ENCODE measurements at regions not wholly inside any gene's neighbourhood (a gene's known extent, or its start where the extent isn't known, plus 50 kb on each side); places are given as distances from the start of the nearest gene placed in this dataset.

DNA sequence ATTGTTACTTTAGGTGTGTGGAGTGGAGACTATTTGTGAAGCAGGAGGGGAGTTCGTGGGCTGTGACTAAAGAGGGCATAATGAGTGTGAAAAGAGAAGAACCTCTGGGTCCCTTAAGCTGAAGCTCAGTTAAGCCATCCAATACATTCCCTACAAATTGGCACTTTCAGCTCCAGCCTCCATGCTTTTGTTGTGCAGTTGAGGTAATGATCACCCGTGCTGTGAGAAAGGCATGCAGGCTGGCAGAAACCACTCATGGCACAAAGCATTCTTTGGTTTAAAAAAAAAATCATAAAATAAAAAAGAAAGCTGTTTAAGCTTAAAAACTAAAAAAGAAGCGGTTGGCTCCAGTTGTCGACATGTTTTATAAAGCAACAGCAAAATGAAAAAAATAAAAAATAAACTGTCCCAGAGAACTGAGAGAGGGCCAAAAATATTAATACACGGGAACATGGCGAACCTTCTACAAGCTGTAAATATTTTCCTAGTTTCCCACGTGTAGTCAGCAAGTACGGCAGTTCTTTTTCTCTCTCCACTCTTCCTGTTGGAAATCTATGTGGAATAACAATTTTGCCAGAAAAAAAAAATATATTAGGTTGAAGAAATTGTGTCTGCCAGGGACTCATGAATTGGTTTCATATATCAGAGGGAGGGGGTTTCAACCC, 82.2 kb downstream of the ANKRD60 start:
- H3K4me3 ChIP-seq (ENCODE audit: low read length) = no peak overlapping the region
- H3K9me3 ChIP-seq (replicated peaks; ENCODE audit: low read length) = no peaks in the 10 kb centered on the region
- no peaks in the 10 kb centered on the region for H3K4me1 ChIP-seq (ENCODE audit: control insufficient read depth, insufficient read depth, low read length)
- peaks cover 34% of the 10 kb centered on the region for H3K27me3 ChIP-seq (ENCODE audit: control insufficient read depth, insufficient read depth, low read length)
- no peaks in the 10 kb centered on the region for H3K36me3 ChIP-seq (ENCODE audit: insufficient read depth, low read length)
- no peak overlapping the region for H3K4me2 ChIP-seq (ENCODE audit: low read length)
- H3K9ac ChIP-seq (ENCODE audit: low read depth, low read length) = no peak overlapping the region

DNA sequence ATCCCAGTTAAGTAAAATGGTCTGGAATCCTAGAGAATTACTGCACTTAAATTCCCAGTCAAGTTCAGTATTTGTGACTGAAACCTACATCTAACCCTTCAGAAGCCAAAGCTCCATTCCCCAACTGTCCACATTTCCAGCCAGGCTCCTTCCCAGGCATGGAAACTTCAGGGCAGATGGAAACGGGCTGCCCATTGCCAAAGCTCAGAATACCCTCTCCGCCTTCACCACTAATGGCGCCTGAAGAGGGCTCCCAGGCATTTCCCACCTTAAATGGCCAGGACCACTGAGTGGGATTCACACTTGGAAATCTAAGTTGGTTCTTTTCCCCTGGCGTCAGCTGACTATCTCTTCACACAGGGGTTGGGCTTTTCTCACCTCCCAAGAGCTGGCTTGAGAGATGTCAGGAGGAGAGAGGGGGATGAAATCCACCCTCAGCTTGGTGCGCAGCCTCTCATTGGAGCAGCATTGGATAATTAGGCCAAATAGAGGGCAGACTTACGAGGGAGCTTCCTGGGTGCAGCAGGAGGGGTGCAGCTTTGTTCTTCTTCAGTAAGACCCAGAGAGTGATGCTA, 82.9 kb downstream of the ANKRD60 start:
- Histone ChIP-seq H3K36me3 (ENCODE audit: insufficient read depth, low read length) (no peaks in the 10 kb centered on the region), H3K9me3 (replicated peaks; ENCODE audit: low read length) (no peaks in the 10 kb centered on the region), H3K4me2 (ENCODE audit: low read length) (no peak overlapping the region), H3K4me1 (ENCODE audit: control insufficient read depth, insufficient read depth, low read length) (no peaks in the 10 kb centered on the region), H3K27me3 (ENCODE audit: control insufficient read depth, insufficient read depth, low read length) (peaks cover 34% of the 10 kb centered on the region), H3K9ac (ENCODE audit: low read depth, low read length) (no peak overlapping the region), H3K4me3 (ENCODE audit: low read length) (no peak overlapping the region)

GRCh38 chr20:58144096-58144495, 84.4 kb downstream of the ANKRD60 start:
- Histone ChIP-seq H3K4me3 (ENCODE audit: low read length) (no peak overlapping the region), H3K9me3 (replicated peaks; ENCODE audit: low read length) (no peaks in the 10 kb centered on the region), H3K36me3 (ENCODE audit: insufficient read depth, low read length) (no peaks in the 10 kb centered on the region), H3K4me1 (ENCODE audit: control insufficient read depth, insufficient read depth, low read length) (no peaks in the 10 kb centered on the region), H3K27me3 (ENCODE audit: control insufficient read depth, insufficient read depth, low read length) (peaks cover 34% of the 10 kb centered on the region), H3K9ac (ENCODE audit: low read depth, low read length) (no peak overlapping the region), H3K4me2 (ENCODE audit: low read length) (no peak overlapping the region)

- H3K27me3 ChIP-seq (ENCODE audit: control insufficient read depth, insufficient read depth, low read length) = peaks cover 40% of the 10 kb centered on the region
- H3K4me3 ChIP-seq (ENCODE audit: low read length) = no peak overlapping the region
- no peak overlapping the region for H3K9ac ChIP-seq (ENCODE audit: low read depth, low read length)
Observed at GRCh38 chr20:58143531-58143930, 84.9 kb downstream of the ANKRD60 start.

GRCh38 chr20:58142843-58143185, 85.6 kb downstream of the ANKRD60 start:
- H3K4me1 ChIP-seq (ENCODE audit: control insufficient read depth, insufficient read depth, low read length) = no peaks in the 10 kb centered on the region
- no peak overlapping the region for H3K9ac ChIP-seq (ENCODE audit: low read depth, low read length)
- no peaks in the 10 kb centered on the region for H3K9me3 ChIP-seq (replicated peaks; ENCODE audit: low read length)
- no peak overlapping the region for H3K4me3 ChIP-seq (ENCODE audit: low read length)
- peaks cover 41% of the 10 kb centered on the region for H3K27me3 ChIP-seq (ENCODE audit: control insufficient read depth, insufficient read depth, low read length)
- no peaks in the 10 kb centered on the region for H3K36me3 ChIP-seq (ENCODE audit: insufficient read depth, low read length)
- no peak overlapping the region for H3K4me2 ChIP-seq (ENCODE audit: low read length)

More at GRCh38 chr20:58143531-58143930, 84.9 kb downstream of the ANKRD60 start:
- no peak overlapping the region for H3K4me2 ChIP-seq (ENCODE audit: low read length)
- no peaks in the 10 kb centered on the region for H3K36me3 ChIP-seq (ENCODE audit: insufficient read depth, low read length)
- no peaks in the 10 kb centered on the region for H3K9me3 ChIP-seq (replicated peaks; ENCODE audit: low read length)
- no peaks in the 10 kb centered on the region for H3K4me1 ChIP-seq (ENCODE audit: control insufficient read depth, insufficient read depth, low read length)

DNA sequence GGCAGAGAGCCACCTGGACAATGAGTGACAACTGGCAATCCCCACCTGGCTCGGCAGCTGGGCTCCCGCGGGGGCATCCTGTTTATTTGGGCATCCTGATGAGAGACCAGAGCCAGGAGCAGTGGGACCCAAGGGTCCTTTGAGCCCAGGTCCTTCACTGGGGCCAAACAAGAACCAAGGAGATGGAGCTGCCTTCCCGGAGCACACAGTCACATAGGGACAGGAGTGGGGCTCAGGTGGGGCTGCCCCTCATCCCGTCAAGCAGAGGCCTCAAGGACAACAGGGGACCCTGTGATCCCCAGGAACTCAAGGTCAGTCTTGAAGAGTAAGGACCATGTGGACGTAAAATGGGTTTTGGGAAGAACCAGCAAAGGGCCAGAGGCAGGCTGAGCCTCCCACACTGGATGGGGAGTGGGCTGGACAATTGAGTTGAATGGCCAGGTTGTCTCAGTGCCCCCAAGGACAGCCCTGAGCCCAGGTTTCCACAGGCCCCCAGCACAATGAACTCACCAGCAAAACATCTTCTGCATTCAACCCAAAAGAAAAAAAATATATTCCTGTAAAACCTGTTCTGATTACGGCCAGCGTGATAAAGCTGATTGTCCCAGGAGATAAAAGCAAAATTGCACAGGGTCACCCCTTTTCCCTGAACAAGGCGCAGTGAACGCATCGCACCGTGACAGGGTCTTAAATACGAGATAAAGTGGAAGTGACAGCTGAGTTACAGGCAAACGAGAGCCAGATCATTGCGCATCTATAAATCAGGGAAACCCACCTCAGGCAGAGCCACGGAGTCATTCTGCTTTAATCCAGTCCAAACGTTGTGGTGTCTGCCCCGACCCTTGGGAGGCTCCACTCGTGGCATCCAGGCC, 86.2 kb downstream of the ANKRD60 start:
- H3K4me3 ChIP-seq (ENCODE audit: low read length) = no peak overlapping the region
- H3K4me1 ChIP-seq (ENCODE audit: control insufficient read depth, insufficient read depth, low read length) = no peaks in the 10 kb centered on the region
- H3K4me2 ChIP-seq (ENCODE audit: low read length) = no peak overlapping the region
- H3K9ac ChIP-seq (ENCODE audit: low read depth, low read length) = no peak overlapping the region
- no peaks in the 10 kb centered on the region for H3K36me3 ChIP-seq (ENCODE audit: insufficient read depth, low read length)
- H3K9me3 ChIP-seq (replicated peaks; ENCODE audit: low read length) = no peaks in the 10 kb centered on the region
- H3K27me3 ChIP-seq (ENCODE audit: control insufficient read depth, insufficient read depth, low read length) = peaks cover 43% of the 10 kb centered on the region

- H3K4me3 ChIP-seq (ENCODE audit: low read length) = no peak overlapping the region
- no peaks in the 10 kb centered on the region for H3K36me3 ChIP-seq (ENCODE audit: insufficient read depth, low read length)
- H3K4me1 ChIP-seq (ENCODE audit: control insufficient read depth, insufficient read depth, low read length) = no peaks in the 10 kb centered on the region
- no peaks in the 10 kb centered on the region for H3K9me3 ChIP-seq (replicated peaks; ENCODE audit: low read length)
- no peak overlapping the region for H3K9ac ChIP-seq (ENCODE audit: low read depth, low read length)
- no peak overlapping the region for H3K4me2 ChIP-seq (ENCODE audit: low read length)
- H3K27me3 ChIP-seq (ENCODE audit: control insufficient read depth, insufficient read depth, low read length) = peaks cover 48% of the 10 kb centered on the region
Observed at GRCh38 chr20:58141496-58141895, 87.0 kb downstream of the ANKRD60 start.

DNA sequence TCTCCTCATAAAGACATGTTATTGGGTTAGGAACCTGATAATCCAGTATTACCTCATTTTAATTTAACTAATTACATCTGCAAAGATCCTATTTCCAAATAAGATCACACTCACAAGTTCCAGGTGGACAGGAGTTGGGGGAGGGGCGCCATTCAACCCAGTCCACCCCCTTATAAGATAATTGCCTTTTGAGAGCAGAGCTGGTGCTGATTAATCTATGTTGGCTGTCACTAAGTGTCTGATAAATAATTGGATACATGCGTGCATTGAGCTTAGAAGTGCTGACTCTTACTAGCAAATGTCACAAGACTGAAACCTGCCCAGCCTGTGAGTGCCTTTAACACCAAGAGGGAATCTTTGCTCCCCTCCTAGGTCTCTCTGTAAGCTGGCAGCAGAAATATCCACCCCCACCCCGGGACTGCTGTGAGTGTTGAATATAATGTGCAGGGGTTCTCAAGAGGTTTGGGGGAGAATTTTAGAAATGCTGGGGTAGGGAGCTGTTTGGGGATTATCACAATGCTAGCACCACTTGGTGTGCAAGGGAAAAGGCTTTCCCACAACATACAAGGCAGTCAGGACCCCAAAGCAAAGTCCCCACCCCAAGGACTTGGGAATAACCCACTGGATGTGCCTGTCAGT, 87.5 kb downstream of the ANKRD60 start:
- H3K27me3 ChIP-seq (ENCODE audit: control insufficient read depth, insufficient read depth, low read length) = peaks cover 51% of the 10 kb centered on the region
- no peak overlapping the region for H3K4me2 ChIP-seq (ENCODE audit: low read length)
- no peak overlapping the region for H3K4me3 ChIP-seq (ENCODE audit: low read length)
- no peaks in the 10 kb centered on the region for H3K36me3 ChIP-seq (ENCODE audit: insufficient read depth, low read length)
- no peaks in the 10 kb centered on the region for H3K4me1 ChIP-seq (ENCODE audit: control insufficient read depth, insufficient read depth, low read length)
- no peak overlapping the region for H3K9ac ChIP-seq (ENCODE audit: low read depth, low read length)
- no peaks in the 10 kb centered on the region for H3K9me3 ChIP-seq (replicated peaks; ENCODE audit: low read length)

DNA sequence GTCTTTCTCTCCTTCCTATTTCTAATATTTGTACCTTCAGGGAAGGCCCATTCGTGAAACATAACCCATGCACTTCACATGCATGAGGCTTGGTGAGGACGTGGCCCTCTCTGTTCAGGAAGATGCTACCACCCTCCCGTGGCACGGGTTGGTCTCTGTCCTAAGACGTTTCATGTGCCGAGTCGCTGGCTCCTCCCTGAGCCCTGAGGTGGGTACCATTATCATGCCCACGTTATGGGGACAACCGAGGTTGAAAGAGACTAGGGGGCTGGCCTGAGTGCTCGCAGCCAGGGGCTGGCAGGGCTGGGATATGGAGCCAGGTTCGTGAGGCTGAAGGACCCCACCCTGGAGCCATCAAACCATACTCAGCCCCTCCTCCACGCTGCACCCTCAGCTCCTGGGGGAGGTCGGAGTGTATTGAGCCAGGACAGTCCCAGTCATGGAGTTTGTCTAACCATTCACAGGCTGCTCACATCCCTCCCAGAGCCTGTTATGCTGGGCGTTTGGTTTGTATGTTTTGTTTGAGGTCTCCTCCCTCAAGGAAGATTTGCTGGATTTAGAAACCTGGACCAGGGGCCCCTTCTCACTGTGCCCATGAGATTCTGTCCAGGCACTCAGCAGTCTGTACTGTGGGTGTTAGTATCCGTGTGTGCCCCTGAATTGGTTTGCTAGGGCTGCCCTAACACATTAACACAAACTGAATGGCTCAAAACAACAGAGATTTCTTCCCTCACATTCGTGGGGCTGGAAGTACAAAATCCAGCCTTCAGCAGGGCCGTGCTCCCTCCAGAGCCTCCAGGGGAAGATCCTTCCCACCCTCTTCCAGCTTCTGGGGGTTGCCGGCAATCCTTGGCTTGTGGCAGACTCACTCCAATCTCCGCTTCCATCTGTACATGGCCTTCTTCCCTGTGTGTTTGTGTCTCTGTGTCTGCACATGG, 88.3 kb downstream of the ANKRD60 start:
- no peaks in the 10 kb centered on the region for H3K4me1 ChIP-seq (ENCODE audit: control insufficient read depth, insufficient read depth, low read length)
- no peak overlapping the region for H3K4me2 ChIP-seq (ENCODE audit: low read length)
- no peaks in the 10 kb centered on the region for H3K36me3 ChIP-seq (ENCODE audit: insufficient read depth, low read length)
- H3K9me3 ChIP-seq (replicated peaks; ENCODE audit: low read length) = no peaks in the 10 kb centered on the region
- H3K9ac ChIP-seq (ENCODE audit: low read depth, low read length) = no peak overlapping the region
- H3K4me3 ChIP-seq (ENCODE audit: low read length) = no peak overlapping the region
- H3K27me3 ChIP-seq (ENCODE audit: control insufficient read depth, insufficient read depth, low read length) = peaks cover 51% of the 10 kb centered on the region

- H3K4me2 ChIP-seq (ENCODE audit: low read length) = no peak overlapping the region
- H3K36me3 ChIP-seq (ENCODE audit: insufficient read depth, low read length) = no peaks in the 10 kb centered on the region
- H3K27me3 ChIP-seq (ENCODE audit: control insufficient read depth, insufficient read depth, low read length) = peaks cover 56% of the 10 kb centered on the region
- no peaks in the 10 kb centered on the region for H3K9me3 ChIP-seq (replicated peaks; ENCODE audit: low read length)
- no peak overlapping the region for H3K4me3 ChIP-seq (ENCODE audit: low read length)
- peaks cover 1% of the 10 kb centered on the region for H3K4me1 ChIP-seq (ENCODE audit: control insufficient read depth, insufficient read depth, low read length)
- no peak overlapping the region for H3K9ac ChIP-seq (ENCODE audit: low read depth, low read length)
Observed at GRCh38 chr20:58138395-58138794, 90.1 kb downstream of the ANKRD60 start.
